GM12865 (cell line): ENCODE measurements at regions not wholly inside any gene's neighbourhood (a gene's known extent, or its start where the extent isn't known, plus 50 kb on each side); places are given as distances from the start of the nearest gene placed in this dataset.

ENCODE experiments used
- DNase-seq: peaks from one replicate; pipeline ENCODE4 v3.0.0; 2010; ENCODE audit warnings: low read depth
- H3K4me3 ChIP-seq: 2 replicates; pipeline ENCODE4 v1.5.1; 2011; ENCODE audit warnings: mild to moderate bottlenecking, low read depth, low read length, control low read depth
- CTCF ChIP-seq: IDR thresholded peaks from 2 replicates; pipeline ENCODE4 v1.5.1; 2011; ENCODE audit warnings: low read length, control low read depth, low read depth, inconsistent platforms; ENCODE audit not compliant: insufficient read depth; ENCODE audit errors: missing control alignments

GRCh38 chr12:115049614-115050013 is 365.6 kb upstream of the TBX3 start:
- H3K4me3 ChIP-seq = no peak overlapping the region
- DNase-seq = no peak
- no peak for TF ChIP-seq CTCF

DNA sequence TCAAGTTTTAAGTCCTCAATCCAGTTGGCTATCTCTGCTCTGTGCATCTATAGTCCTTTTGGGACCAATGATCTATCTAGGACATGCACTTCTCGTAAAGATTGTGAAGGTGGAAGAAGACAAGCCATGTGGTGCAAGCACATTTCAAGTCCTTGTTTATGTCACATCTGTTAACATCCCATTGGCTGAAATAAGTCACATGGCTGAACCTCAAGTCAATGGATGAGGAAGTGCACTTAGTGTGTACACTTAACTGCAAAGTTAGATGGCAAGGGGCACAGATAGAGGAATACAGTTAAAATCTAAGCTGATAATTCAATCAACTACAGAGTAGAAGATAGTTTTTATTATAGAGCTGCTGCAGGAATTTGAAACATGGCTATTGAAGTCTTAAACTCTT is 362.8 kb upstream of the TBX3 start:
- no peak overlapping the region for H3K4me3 ChIP-seq
- TF ChIP-seq CTCF = no peak
- no peak for DNase-seq

GRCh38 chr12:115044073-115044472 is 360.1 kb upstream of the TBX3 start:
- DNase-seq = no peak
- TF ChIP-seq CTCF = no peak
- H3K4me3 ChIP-seq = no peak overlapping the region

DNA sequence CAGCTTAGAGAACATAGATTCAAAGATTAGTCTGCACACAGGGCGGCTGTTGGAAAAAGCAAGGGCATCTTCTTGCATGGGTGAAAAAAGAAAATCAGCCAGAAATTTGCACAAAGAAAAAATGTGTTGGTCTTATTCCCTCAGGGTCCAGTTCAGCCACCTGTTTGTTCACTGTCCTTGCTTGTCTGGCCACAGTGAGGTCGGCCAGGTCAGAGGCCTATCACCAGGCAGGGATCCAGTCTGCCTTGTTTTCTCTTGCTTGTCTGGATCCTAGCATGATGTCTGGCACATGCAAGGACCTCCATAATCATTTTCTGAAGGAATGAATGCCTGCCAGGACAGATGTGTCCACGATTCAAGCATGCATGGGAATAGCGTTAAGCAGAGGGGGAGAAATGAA is 359.1 kb upstream of the TBX3 start:
- no peak for TF ChIP-seq CTCF
- no peak overlapping the region for H3K4me3 ChIP-seq
- no peak for DNase-seq

- H3K4me3 ChIP-seq = no peak overlapping the region
- DNase-seq = no peak
- TF ChIP-seq CTCF = no peak
Observed at GRCh38 chr12:115042341-115042740, 358.4 kb upstream of the TBX3 start.

GRCh38 chr12:115037830-115038229 is 353.9 kb upstream of the TBX3 start:
- H3K4me3 ChIP-seq = no peak overlapping the region
- TF ChIP-seq CTCF = no peak
- DNase-seq = no peak

DNA sequence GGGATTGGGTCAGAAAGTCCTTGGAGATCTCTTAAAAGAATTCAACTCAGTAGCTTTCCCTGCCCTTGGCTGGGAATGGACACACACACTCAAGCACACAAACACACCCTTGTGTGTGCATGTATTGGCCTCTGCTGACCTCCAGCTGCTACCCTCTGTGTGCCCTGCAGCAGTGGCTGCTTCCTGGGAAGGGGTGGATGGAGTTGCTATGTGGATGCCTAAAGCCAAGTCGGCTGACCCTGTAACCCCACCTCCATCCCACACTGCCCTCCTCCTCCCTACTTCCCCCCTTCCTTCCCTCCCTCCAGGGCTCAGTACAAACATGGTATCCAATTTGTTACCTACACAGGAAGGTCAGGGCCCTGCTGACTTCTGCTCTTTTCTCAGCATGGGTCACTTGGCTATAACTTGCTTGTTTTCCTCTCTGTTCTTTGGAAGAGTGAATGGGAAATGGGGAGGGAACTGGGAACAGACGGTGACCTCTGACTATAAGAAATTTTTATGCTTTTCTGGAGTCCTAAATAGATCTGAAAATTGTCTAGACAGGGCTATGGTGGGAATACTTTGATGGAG is 351.6 kb upstream of the TBX3 start:
- H3K4me3 ChIP-seq = no peak overlapping the region
- TF ChIP-seq CTCF = no peak
- no peak for DNase-seq
